ENCODE measurements at regions not wholly inside any gene's neighbourhood (a gene's known extent, or its start where the extent isn't known, plus 50 kb on each side); places are given as distances from the start of the nearest gene placed in this dataset.

GRCh38 chr22:25494774-25495173 is 69.7 kb upstream of the GRK3 start:
- no peak overlapping the region for H2AFZ ChIP-seq (replicated peaks; ENCODE audit: low read length, poor library complexity)
- no peaks in the 10 kb centered on the region; the same call in 1 of the 2 replicates for H3K27me3 ChIP-seq (ENCODE audit: control insufficient read depth, insufficient read depth, low read length)
- no CpG with 5 or more reads among the region's 3 CpGs for WGBS, 2 experiments (ENCODE audit: extremely low coverage in 2 of 2, insufficient read length in 1 of 2)
- BruUV-seq (replicated peaks), result no TSS peak
- no peak overlapping the region for H3K56ac ChIP-seq (ENCODE audit: extremely low read depth, insufficient read depth, low read length)
- H3K9ac ChIP-seq (ENCODE audit: low read depth, low read length), result no peak overlapping the region
- intact Hi-C loops (cut with micrococcal nuclease) (no loop called here), in situ Hi-C loops (cut with MboI; ENCODE audit: low sequenced_read_pairs) (no loop called here), dilution Hi-C loops (cut with HindIII; ENCODE audit: low sequenced_read_pairs, unreplicated experiment) (no loop called here)
- H3K9me3 ChIP-seq (ENCODE audit: control insufficient read depth, insufficient read depth, low read length), result 0 out of 2 replicates have a peak, but pooled peaks cover 2% of the 10 kb centered on the region
- no peak overlapping the region for H4K8ac ChIP-seq (ENCODE audit: low read depth in 2 of 2, low read length in 2 of 2)
- DNase-seq, result no peak
- H3K18ac ChIP-seq (ENCODE audit: low read depth, low read length), result no peak overlapping the region
- CTCF ChIA-PET, result interaction anchor here (0.6 to 1.6 kb wide), 2 partner anchors 18 to 53 kb away, joined by 3 to 7 read pairs; no protein-coding TSS in a partner anchor
- no peak overlapping the region for H3K4me2 ChIP-seq (ENCODE audit: low read depth, low read length)
- no peak overlapping the region for H2BK120ac ChIP-seq (ENCODE audit: low read depth, low read length)
- H3K4ac ChIP-seq (ENCODE audit: low read depth, low read length), result no peak overlapping the region
- H2BK20ac ChIP-seq (ENCODE audit: low read depth, low read length), result no peak overlapping the region
- no peaks in the 10 kb centered on the region for H4K20me1 ChIP-seq (ENCODE audit: insufficient read depth, low read length)
- H2BK5ac ChIP-seq (ENCODE audit: low read depth, low read length, poor library complexity, severe bottlenecking), result no peak overlapping the region
- no peak overlapping the region for H3K23ac ChIP-seq (ENCODE audit: low read depth, low read length)
- no peak overlapping the region for H4K91ac ChIP-seq (ENCODE audit: insufficient read depth, low read depth, low read length)
- H4K5ac ChIP-seq (ENCODE audit: low read depth, low read length), result no peak overlapping the region
- no peak overlapping the region for H2AK5ac ChIP-seq (ENCODE audit: low read depth, low read length)
- H3K36me3 ChIP-seq (ENCODE audit: control insufficient read depth, insufficient read depth, low read length), result 0 out of 2 replicates have a peak, but pooled peaks cover 6% of the 10 kb centered on the region
- no peak overlapping the region for H2BK15ac ChIP-seq (ENCODE audit: low read depth, low read length)
- H2AK9ac ChIP-seq (replicated peaks; ENCODE audit: low read depth, low read length, poor library complexity), result no peak overlapping the region
- no peaks in the 10 kb centered on the region for H3K79me1 ChIP-seq (ENCODE audit: low read depth in 1 of 2, low read length in 2 of 2)
- no peak for ATAC-seq (ENCODE audit: low read depth)
- no peak overlapping the region for H3K27ac ChIP-seq (ENCODE audit: insufficient read depth, low read length)
- no peaks in the 10 kb centered on the region for H3K9me1 ChIP-seq (ENCODE audit: insufficient read depth, low read length)
- H3K4me3 ChIP-seq (ENCODE audit: insufficient read depth, low read depth, low read length), result no peak overlapping the region
- H3K4me1 ChIP-seq (ENCODE audit: control insufficient read depth, insufficient read depth, low read length), result peaks cover 4% of the 10 kb centered on the region; the same call in 1 of the 2 replicates
- H3K14ac ChIP-seq (replicated peaks; ENCODE audit: low read depth, low read length), result no peak overlapping the region
- no peak for TF ChIP-seq MAFK (IDR thresholded peaks at IDR 0.05; ENCODE audit: low read depth, low read length)
- no peak for TF ChIP-seq FOS (IDR thresholded peaks at IDR 0.05; ENCODE audit: low read depth, low read length)
- TF ChIP-seq BHLHE40 (IDR thresholded peaks at IDR 0.05; ENCODE audit: low read depth, low read length), result no peak
- POLR2A ChIA-PET (ENCODE audit: unreplicated experiment), result no interaction called here

All from IMR-90 (cell line).